NT2/D1 (cell line): ENCODE measurements at regions not wholly inside any gene's neighbourhood (a gene's known extent, or its start where the extent isn't known, plus 50 kb on each side); places are given as distances from the start of the nearest gene placed in this dataset.

ENCODE experiments used
- DNase-seq: peaks from one replicate; pipeline ENCODE4 v3.0.0-alpha.2; 2011; ENCODE audit warnings: low read depth, low spot score
- H3K27me3 ChIP-seq: 2 replicates; pipeline ENCODE4 v1.6.0; 2011; ENCODE audit warnings: mild to moderate bottlenecking; ENCODE audit not compliant: insufficient read length, insufficient read depth
- H3K36me3 ChIP-seq: 2 replicates; pipeline ENCODE4 v1.6.1; 2011; ENCODE audit warnings: mild to moderate bottlenecking, low read length, mixed read lengths; ENCODE audit not compliant: insufficient read depth, insufficient read length
- H3K4me1 ChIP-seq: 2 replicates; pipeline ENCODE4 v1.5.1; 2011; ENCODE audit not compliant: insufficient read depth, insufficient read length
- H3K4me3 ChIP-seq: 2 replicates; pipeline ENCODE4 v1.5.1; 2011; ENCODE audit warnings: low read depth; ENCODE audit not compliant: insufficient read length
- H3K9ac ChIP-seq: 2 replicates; pipeline ENCODE4 v1.6.0; 2011; ENCODE audit warnings: low read depth; ENCODE audit not compliant: insufficient read length
- H3K9me3 ChIP-seq: 2 replicates; pipeline ENCODE4 v1.5.1; 2011; ENCODE audit warnings: mild to moderate bottlenecking, low read length; ENCODE audit not compliant: insufficient read depth
- SUZ12 ChIP-seq: IDR thresholded peaks from 2 replicates; pipeline ENCODE4 v1.6.1; 2011; ENCODE audit not compliant: insufficient read length, insufficient read depth; ENCODE audit errors: extremely low read depth
- YY1 ChIP-seq: IDR thresholded peaks from 2 replicates; pipeline ENCODE4 v1.6.1; 2011; ENCODE audit not compliant: insufficient read length, insufficient read depth
- ZNF274 ChIP-seq: IDR thresholded peaks from 2 replicates; pipeline ENCODE4 v1.6.1; 2011; ENCODE audit warnings: mild to moderate bottlenecking, low read depth, low read length

GRCh38 chr2:206220997-206221396 lies 53.5 kb upstream of the ZDBF2 start:
- H3K36me3 ChIP-seq = no peaks in the 10 kb centered on the region
- peaks cover 10% of the 10 kb centered on the region; the same call in 1 of the 2 replicates for H3K9me3 ChIP-seq
- no peak for DNase-seq
- H3K27me3 ChIP-seq = no peaks in the 10 kb centered on the region
- TF ChIP-seq YY1 (no peak), SUZ12 (no peak), ZNF274 (no peak)
- H3K4me3 ChIP-seq = no peak overlapping the region
- no peak overlapping the region for H3K9ac ChIP-seq
- no peaks in the 10 kb centered on the region for H3K4me1 ChIP-seq
